ENCODE measurements at regions not wholly inside any gene's neighbourhood (a gene's known extent, or its start where the extent isn't known, plus 50 kb on each side); places are given as distances from the start of the nearest gene placed in this dataset.

DNA sequence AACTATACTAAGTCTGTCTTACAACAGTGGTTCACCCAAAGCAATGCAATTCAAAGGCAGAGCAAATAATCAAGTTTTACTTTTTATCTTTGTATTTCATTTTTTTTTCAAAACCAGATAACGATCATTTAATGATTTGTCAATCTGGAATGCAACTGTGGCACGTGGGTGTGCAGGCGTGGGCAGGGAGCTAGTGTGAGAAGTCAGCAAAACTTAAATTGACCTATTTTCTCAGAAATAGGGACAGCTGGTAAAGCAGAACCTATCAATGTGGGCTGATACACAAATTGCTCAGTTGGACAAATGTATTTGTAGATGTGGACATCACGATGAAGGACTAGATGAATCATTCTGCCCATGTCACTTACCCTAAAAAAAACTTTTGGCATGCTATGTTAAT, 105.6 kb downstream of the CBLL2 start:
- dilution Hi-C loops (cut with MboI; ENCODE audit: extremely low pct_ligation_motif_present, low sequenced_read_pairs) (no loop called here), intact Hi-C loops (cut with micrococcal nuclease) (no loop called here)
- no peaks in the 10 kb centered on the region for H3K9me1 ChIP-seq (replicated peaks; ENCODE audit: control insufficient read depth, extremely low read depth, insufficient read depth, low read length)
- no peak overlapping the region for H3K27ac ChIP-seq (ENCODE audit: insufficient read depth, low read depth, low read length)
- no peak overlapping the region for H3K9ac ChIP-seq (replicated peaks; ENCODE audit: extremely low read depth, insufficient read depth, low read length)
- ChIA-PET CTCF (no interaction called here), POLR2A (no interaction called here)
- peak; percentile 66 for FAIRE-seq
- H3K9me3 ChIP-seq (replicated peaks; ENCODE audit: control insufficient read depth, insufficient read depth, low read length), result no peaks in the 10 kb centered on the region
- no peak overlapping the region for H2AFZ ChIP-seq (ENCODE audit: low read depth, low read length)
- H3K79me2 ChIP-seq (ENCODE audit: control insufficient read depth, insufficient read depth, low read length), result no peaks in the 10 kb centered on the region
- no peaks in the 10 kb centered on the region for H3K36me3 ChIP-seq (ENCODE audit: control insufficient read depth in 2 of 2, extremely low read depth in 1 of 2, insufficient read depth in 2 of 2, low read length in 2 of 2)
- no peak for DNase-seq (ENCODE audit: low read depth, low spot score)
- BruUV-seq (replicated peaks), result no TSS peak
- no peak overlapping the region for H3K4me3 ChIP-seq (replicated peaks in 1 of 3; ENCODE audit: insufficient read depth in 1 of 3, low read depth in 1 of 3, low read length in 3 of 3)
- TF ChIP-seq MAX (IDR thresholded peaks at IDR 0.05; ENCODE audit: insufficient read depth, insufficient read length) (no peak), CTCF (IDR thresholded peaks at IDR 0.05; ENCODE audit: extremely low read depth in 1 of 2, insufficient read depth in 1 of 2, low read depth in 1 of 2, low read length in 2 of 2) (no peak), POLR2AphosphoS5 (IDR thresholded peaks at IDR 0.05; ENCODE audit: insufficient read depth, low read depth, low read length) (no peak), POLR2A (IDR thresholded peaks at IDR 0.05; ENCODE audit: low read depth, low read length) (no peak), GATA2 (IDR thresholded peaks at IDR 0.05; ENCODE audit: insufficient read depth, insufficient read length, low read depth, low read length) (peak; percentile 38)
- H3K4me2 ChIP-seq (ENCODE audit: insufficient read depth, low read length), result no peak overlapping the region
- no peaks in the 10 kb centered on the region for H3K27me3 ChIP-seq (ENCODE audit: control insufficient read depth in 2 of 2, insufficient read depth in 2 of 2, low read length in 2 of 2)
- H4K20me1 ChIP-seq (replicated peaks; ENCODE audit: control insufficient read depth, extremely low read depth, insufficient read depth, low read length), result no peaks in the 10 kb centered on the region
- peaks cover 11% of the 10 kb centered on the region for H3K4me1 ChIP-seq (ENCODE audit: control insufficient read depth, extremely low read depth, insufficient read depth, low read length)

DNA sequence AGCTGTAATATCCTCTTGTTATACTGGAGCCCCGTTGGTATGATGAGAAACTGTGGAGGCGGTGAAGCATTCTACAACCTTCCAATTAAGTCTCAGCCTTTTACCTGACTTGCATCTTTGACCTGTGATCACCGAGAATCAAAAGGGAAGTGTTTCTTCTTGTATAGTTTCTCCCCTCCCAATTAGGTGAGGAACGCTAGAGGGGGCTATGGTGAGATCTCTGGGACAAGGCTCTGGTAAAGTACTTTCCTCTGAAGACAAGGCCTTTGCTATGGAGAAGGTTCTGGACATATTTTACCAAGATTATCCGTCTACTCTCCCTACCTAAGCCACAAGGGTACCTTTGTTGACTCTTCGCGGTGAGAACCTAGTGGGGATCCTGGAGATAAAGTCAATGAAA, 111.3 kb downstream of the CBLL2 start:
- FAIRE-seq, result peak; percentile 64
- ChIA-PET POLR2A (no interaction called here), CTCF (interaction anchor here (0.7 kb wide), 1 partner anchor 364 kb away, joined by 3 read pairs; no protein-coding TSS in a partner anchor)
- dilution Hi-C loops (cut with MboI; ENCODE audit: extremely low pct_ligation_motif_present, low sequenced_read_pairs), result no loop called here
- Histone ChIP-seq H3K79me2 (ENCODE audit: control insufficient read depth, insufficient read depth, low read length) (no peaks in the 10 kb centered on the region), H3K4me1 (ENCODE audit: control insufficient read depth, extremely low read depth, insufficient read depth, low read length) (peaks cover 7% of the 10 kb centered on the region), H3K36me3 (ENCODE audit: control insufficient read depth in 2 of 2, extremely low read depth in 1 of 2, insufficient read depth in 2 of 2, low read length in 2 of 2) (no peaks in the 10 kb centered on the region), H3K4me3 (replicated peaks in 1 of 3; ENCODE audit: insufficient read depth in 1 of 3, low read depth in 1 of 3, low read length in 3 of 3) (no peak overlapping the region), H3K4me2 (ENCODE audit: insufficient read depth, low read length) (no peak overlapping the region), H3K27ac (ENCODE audit: insufficient read depth, low read depth, low read length) (no peak overlapping the region), H2AFZ (ENCODE audit: low read depth, low read length) (no peak overlapping the region), H3K9me3 (replicated peaks; ENCODE audit: control insufficient read depth, insufficient read depth, low read length) (no peaks in the 10 kb centered on the region), H3K9ac (replicated peaks; ENCODE audit: extremely low read depth, insufficient read depth, low read length) (no peak overlapping the region), H3K9me1 (replicated peaks; ENCODE audit: control insufficient read depth, extremely low read depth, insufficient read depth, low read length) (no peaks in the 10 kb centered on the region), H3K27me3 (ENCODE audit: control insufficient read depth in 2 of 2, insufficient read depth in 2 of 2, low read length in 2 of 2) (no peaks in the 10 kb centered on the region), H4K20me1 (replicated peaks; ENCODE audit: control insufficient read depth, extremely low read depth, insufficient read depth, low read length) (no peaks in the 10 kb centered on the region)
- intact Hi-C loops (cut with micrococcal nuclease), result no loop called here
- no peak for DNase-seq (ENCODE audit: low read depth, low spot score)
- BruUV-seq (replicated peaks), result no TSS peak
- no peak for TF ChIP-seq FOS (IDR thresholded peaks at IDR 0.05; ENCODE audit: borderline replicate concordance, insufficient read depth, low read length)
- no peak for TF ChIP-seq POLR2AphosphoS5 (IDR thresholded peaks at IDR 0.05; ENCODE audit: insufficient read depth, low read depth, low read length)
- TF ChIP-seq CTCF (IDR thresholded peaks at IDR 0.05; ENCODE audit: extremely low read depth in 1 of 2, insufficient read depth in 1 of 2, low read depth in 1 of 2, low read length in 2 of 2), result no peak
